ENCODE measurements at regions not wholly inside any gene's neighbourhood (a gene's known extent, or its start where the extent isn't known, plus 50 kb on each side); places are given as distances from the start of the nearest gene placed in this dataset.

DNA sequence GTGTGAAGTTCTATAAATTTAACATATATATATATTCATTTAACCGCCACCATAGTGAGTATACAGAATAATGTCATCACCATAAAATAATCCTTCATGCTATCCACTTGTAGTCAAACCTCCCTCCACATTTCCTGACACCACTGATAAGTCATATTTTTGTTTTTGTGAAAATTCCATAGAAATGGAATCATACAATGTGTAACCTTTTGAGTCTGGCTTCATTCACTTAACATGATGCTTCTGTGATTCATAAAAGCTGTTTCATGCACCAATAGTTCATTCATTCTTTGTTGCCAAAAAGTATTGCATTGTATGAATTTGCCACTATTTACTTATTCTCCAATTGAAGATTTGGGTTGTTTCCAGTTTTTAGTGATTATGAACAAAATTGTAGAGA, 497.5 kb upstream of the PCDH20 start (continued):
- TF ChIP-seq, protein P1, sequence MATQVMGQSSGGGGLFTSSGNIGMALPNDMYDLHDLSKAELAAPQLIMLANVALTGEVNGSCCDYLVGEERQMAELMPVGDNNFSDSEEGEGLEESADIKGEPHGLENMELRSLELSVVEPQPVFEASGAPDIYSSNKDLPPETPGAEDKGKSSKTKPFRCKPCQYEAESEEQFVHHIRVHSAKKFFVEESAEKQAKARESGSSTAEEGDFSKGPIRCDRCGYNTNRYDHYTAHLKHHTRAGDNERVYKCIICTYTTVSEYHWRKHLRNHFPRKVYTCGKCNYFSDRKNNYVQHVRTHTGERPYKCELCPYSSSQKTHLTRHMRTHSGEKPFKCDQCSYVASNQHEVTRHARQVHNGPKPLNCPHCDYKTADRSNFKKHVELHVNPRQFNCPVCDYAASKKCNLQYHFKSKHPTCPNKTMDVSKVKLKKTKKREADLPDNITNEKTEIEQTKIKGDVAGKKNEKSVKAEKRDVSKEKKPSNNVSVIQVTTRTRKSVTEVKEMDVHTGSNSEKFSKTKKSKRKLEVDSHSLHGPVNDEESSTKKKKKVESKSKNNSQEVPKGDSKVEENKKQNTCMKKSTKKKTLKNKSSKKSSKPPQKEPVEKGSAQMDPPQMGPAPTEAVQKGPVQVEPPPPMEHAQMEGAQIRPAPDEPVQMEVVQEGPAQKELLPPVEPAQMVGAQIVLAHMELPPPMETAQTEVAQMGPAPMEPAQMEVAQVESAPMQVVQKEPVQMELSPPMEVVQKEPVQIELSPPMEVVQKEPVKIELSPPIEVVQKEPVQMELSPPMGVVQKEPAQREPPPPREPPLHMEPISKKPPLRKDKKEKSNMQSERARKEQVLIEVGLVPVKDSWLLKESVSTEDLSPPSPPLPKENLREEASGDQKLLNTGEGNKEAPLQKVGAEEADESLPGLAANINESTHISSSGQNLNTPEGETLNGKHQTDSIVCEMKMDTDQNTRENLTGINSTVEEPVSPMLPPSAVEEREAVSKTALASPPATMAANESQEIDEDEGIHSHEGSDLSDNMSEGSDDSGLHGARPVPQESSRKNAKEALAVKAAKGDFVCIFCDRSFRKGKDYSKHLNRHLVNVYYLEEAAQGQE (IDR thresholded peaks at IDR 0.05; ENCODE audit: unreplicated experiment) = no peak
- TF ChIP-seq, protein P2, sequence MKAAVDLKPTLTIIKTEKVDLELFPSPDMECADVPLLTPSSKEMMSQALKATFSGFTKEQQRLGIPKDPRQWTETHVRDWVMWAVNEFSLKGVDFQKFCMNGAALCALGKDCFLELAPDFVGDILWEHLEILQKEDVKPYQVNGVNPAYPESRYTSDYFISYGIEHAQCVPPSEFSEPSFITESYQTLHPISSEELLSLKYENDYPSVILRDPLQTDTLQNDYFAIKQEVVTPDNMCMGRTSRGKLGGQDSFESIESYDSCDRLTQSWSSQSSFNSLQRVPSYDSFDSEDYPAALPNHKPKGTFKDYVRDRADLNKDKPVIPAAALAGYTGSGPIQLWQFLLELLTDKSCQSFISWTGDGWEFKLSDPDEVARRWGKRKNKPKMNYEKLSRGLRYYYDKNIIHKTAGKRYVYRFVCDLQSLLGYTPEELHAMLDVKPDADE (IDR thresholded peaks at IDR 0.05) = no peak

DNA sequence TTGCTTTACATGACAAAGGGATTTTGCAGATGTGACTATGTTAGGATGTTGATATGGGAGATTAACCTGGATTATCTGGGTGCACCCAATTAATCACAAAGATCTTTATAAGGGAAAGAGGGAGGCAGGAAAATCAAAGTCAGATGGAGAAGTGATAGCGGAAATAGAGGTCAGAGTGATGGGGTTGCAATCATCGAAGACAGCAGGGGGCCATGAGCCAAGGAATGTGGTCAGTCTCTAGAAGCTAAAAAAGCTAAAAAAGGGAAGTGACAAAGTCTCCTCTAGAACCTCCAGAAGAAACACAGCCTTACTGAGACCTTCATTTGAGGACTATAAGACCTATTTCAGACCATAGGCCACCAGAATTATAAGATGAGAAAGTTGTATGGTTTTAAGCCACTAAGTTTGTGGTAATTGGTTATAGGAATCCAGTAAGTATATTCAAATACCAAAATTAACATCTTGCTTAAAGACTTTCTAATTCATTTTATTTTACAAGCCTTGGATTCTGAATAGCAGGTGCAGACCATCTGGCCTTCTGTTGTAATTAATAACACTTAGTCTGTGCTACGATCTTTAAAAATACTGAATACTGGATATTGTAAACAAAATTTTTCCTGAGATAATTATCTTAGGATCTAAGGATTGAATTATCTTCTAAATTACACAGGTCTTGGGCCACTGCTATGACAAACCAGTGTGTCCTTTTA, 493.4 kb upstream of the PCDH20 start:
- Mint-ChIP-seq H3K9me3 (no peaks in the 10 kb centered on the region), H3K27ac (no peak overlapping the region), H3K36me3 (ENCODE audit: low read depth) (no peaks in the 10 kb centered on the region), H3K27me3 (ENCODE audit: insufficient read depth, low read depth, poor library complexity) (no peaks in the 10 kb centered on the region), H3K4me1 (peaks cover 8% of the 10 kb centered on the region), H3K4me3 (no peak overlapping the region)
- TF ChIP-seq EZH2phosphoT487 (IDR thresholded peaks at IDR 0.05; ENCODE audit: unreplicated experiment) = no peak
- TF ChIP-seq, protein P3, sequence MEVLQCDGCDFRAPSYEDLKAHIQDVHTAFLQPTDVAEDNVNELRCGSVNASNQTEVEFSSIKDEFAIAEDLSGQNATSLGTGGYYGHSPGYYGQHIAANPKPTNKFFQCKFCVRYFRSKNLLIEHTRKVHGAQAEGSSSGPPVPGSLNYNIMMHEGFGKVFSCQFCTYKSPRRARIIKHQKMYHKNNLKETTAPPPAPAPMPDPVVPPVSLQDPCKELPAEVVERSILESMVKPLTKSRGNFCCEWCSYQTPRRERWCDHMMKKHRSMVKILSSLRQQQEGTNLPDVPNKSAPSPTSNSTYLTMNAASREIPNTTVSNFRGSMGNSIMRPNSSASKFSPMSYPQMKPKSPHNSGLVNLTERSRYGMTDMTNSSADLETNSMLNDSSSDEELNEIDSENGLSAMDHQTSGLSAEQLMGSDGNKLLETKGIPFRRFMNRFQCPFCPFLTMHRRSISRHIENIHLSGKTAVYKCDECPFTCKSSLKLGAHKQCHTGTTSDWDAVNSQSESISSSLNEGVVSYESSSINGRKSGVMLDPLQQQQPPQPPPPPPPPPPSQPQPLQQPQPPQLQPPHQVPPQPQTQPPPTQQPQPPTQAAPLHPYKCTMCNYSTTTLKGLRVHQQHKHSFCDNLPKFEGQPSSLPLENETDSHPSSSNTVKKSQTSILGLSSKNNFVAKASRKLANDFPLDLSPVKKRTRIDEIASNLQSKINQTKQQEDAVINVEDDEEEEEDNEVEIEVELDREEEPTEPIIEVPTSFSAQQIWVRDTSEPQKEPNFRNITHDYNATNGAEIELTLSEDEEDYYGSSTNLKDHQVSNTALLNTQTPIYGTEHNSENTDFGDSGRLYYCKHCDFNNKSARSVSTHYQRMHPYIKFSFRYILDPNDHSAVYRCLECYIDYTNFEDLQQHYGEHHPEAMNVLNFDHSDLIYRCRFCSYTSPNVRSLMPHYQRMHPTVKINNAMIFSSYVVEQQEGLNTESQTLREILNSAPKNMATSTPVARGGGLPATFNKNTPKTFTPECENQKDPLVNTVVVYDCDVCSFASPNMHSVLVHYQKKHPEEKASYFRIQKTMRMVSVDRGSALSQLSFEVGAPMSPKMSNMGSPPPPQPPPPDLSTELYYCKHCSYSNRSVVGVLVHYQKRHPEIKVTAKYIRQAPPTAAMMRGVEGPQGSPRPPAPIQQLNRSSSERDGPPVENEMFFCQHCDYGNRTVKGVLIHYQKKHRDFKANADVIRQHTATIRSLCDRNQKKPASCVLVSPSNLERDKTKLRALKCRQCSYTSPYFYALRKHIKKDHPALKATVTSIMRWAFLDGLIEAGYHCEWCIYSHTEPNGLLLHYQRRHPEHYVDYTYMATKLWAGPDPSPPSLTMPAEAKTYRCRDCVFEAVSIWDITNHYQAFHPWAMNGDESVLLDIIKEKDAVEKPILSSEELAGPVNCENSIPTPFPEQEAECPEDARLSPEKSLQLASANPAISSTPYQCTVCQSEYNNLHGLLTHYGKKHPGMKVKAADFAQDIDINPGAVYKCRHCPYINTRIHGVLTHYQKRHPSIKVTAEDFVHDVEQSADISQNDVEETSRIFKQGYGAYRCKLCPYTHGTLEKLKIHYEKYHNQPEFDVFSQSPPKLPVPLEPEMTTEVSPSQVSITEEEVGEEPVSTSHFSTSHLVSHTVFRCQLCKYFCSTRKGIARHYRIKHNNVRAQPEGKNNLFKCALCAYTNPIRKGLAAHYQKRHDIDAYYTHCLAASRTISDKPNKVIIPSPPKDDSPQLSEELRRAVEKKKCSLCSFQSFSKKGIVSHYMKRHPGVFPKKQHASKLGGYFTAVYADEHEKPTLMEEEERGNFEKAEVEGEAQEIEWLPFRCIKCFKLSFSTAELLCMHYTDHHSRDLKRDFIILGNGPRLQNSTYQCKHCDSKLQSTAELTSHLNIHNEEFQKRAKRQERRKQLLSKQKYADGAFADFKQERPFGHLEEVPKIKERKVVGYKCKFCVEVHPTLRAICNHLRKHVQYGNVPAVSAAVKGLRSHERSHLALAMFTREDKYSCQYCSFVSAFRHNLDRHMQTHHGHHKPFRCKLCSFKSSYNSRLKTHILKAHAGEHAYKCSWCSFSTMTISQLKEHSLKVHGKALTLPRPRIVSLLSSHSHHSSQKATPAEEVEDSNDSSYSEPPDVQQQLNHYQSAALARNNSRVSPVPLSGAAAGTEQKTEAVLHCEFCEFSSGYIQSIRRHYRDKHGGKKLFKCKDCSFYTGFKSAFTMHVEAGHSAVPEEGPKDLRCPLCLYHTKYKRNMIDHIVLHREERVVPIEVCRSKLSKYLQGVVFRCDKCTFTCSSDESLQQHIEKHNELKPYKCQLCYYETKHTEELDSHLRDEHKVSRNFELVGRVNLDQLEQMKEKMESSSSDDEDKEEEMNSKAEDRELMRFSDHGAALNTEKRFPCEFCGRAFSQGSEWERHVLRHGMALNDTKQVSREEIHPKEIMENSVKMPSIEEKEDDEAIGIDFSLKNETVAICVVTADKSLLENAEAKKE (CRISPR knock-in tag; IDR thresholded peaks at IDR 0.05) = 0 out of 2 replicates have a peak, but pooled peaks have one; percentile 13
- Histone ChIP-seq H3K27ac (ENCODE audit: low read depth) (no peak overlapping the region), H3K4me3 (no peak overlapping the region), H3K27me3 (ENCODE audit: insufficient read depth) (no peaks in the 10 kb centered on the region), H3K4me2 (no peak overlapping the region), H2AFZ (no peak overlapping the region), H3K4me1 (ENCODE audit: insufficient read depth) (peaks cover 6% of the 10 kb centered on the region; the same call in 1 of the 2 replicates), H4K20me1 (replicated peaks; ENCODE audit: insufficient read depth) (no peaks in the 10 kb centered on the region), H3K79me2 (replicated peaks; ENCODE audit: insufficient read depth) (no peaks in the 10 kb centered on the region), H3K9me2 (ENCODE audit: insufficient read depth) (no peaks in the 10 kb centered on the region), H3F3A (replicated peaks; ENCODE audit: low read depth) (no peaks in the 10 kb centered on the region), H3K36me3 (ENCODE audit: insufficient read depth) (no peaks in the 10 kb centered on the region)
- DNase-seq (ENCODE audit: low spot score) (peak; percentile 54), ATAC-seq (no peak)

Measured in GM23338 (cell line).